ENCODE measurements at regions not wholly inside any gene's neighbourhood (a gene's known extent, or its start where the extent isn't known, plus 50 kb on each side); places are given as distances from the start of the nearest gene placed in this dataset.

DNA sequence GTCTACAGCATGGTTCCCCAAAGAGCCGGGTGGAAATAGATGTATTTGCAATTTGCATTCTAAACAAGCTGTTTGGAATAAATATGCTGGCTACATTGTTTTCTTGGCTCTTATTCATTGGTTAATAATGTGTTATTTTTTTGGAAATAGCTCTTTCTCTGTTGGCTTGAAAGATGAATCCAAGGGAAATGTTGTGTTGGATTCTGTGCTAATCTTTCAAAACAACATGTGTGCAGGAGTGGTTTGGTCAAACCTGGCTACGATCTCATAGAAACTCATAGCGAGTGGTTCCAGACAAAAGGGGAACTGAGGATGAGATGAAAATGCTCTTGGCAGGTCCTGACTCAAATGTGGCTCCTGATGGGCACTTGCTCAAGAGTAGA, 63.7 kb upstream of the CXCL14 start:
- ChIA-PET SMC1A (ENCODE audit: uncharacterized antibody, unreplicated experiment) (no interaction called here), RAD21 (ENCODE audit: unreplicated experiment) (no interaction called here), POLR2A (no interaction called here), CTCF (interaction anchor here (1.1 kb wide), 1 partner anchor 99 kb away, joined by 3 read pairs; no protein-coding TSS in a partner anchor)
- TF ChIP-seq, protein P1, sequence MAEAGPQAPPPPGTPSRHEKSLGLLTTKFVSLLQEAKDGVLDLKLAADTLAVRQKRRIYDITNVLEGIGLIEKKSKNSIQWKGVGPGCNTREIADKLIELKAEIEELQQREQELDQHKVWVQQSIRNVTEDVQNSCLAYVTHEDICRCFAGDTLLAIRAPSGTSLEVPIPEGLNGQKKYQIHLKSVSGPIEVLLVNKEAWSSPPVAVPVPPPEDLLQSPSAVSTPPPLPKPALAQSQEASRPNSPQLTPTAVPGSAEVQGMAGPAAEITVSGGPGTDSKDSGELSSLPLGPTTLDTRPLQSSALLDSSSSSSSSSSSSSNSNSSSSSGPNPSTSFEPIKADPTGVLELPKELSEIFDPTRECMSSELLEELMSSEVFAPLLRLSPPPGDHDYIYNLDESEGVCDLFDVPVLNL (IDR thresholded peaks at IDR 0.05; ENCODE audit: low read depth, low read length), result no peak
- TF ChIP-seq, protein P2, sequence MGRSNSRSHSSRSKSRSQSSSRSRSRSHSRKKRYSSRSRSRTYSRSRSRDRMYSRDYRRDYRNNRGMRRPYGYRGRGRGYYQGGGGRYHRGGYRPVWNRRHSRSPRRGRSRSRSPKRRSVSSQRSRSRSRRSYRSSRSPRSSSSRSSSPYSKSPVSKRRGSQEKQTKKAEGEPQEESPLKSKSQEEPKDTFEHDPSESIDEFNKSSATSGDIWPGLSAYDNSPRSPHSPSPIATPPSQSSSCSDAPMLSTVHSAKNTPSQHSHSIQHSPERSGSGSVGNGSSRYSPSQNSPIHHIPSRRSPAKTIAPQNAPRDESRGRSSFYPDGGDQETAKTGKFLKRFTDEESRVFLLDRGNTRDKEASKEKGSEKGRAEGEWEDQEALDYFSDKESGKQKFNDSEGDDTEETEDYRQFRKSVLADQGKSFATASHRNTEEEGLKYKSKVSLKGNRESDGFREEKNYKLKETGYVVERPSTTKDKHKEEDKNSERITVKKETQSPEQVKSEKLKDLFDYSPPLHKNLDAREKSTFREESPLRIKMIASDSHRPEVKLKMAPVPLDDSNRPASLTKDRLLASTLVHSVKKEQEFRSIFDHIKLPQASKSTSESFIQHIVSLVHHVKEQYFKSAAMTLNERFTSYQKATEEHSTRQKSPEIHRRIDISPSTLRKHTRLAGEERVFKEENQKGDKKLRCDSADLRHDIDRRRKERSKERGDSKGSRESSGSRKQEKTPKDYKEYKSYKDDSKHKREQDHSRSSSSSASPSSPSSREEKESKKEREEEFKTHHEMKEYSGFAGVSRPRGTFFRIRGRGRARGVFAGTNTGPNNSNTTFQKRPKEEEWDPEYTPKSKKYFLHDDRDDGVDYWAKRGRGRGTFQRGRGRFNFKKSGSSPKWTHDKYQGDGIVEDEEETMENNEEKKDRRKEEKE (IDR thresholded peaks at IDR 0.05), result no peak
- no peak for TF ChIP-seq SREBF2 (IDR thresholded peaks at IDR 0.05; ENCODE audit: low read length)
- TF ChIP-seq ZZZ3 (IDR thresholded peaks at IDR 0.05; ENCODE audit: control insufficient read depth, insufficient read length, low read depth), result no peak
- TF ChIP-seq TAF1 (IDR thresholded peaks at IDR 0.05; ENCODE audit: borderline replicate concordance, low read depth, low read length), result no peak
- TF ChIP-seq ZNF384 (IDR thresholded peaks at IDR 0.05; ENCODE audit: borderline replicate concordance, low read depth, low read length), result no peak
- TF ChIP-seq SPI1 (IDR thresholded peaks at IDR 0.05; ENCODE audit: borderline replicate concordance, insufficient read depth, low read depth, low read length), result 0 out of 2 replicates have a peak, but pooled peaks have one; percentile 10
- H2AFZ ChIP-seq (ENCODE audit: control insufficient read depth, low read depth, low read length), result no peak overlapping the region
- no peaks in the 10 kb centered on the region for H3K9me3 ChIP-seq (replicated peaks; ENCODE audit: control insufficient read depth, insufficient read depth, low read length)
- BruUV-seq (replicated peaks), result no TSS peak
- WGBS (ENCODE audit: insufficient coverage, insufficient replicate concordance, low lambda C conversion rate, missing lambda C conversion rate), result 59% methylated on average over 3 of the region's 3 CpGs
- no peaks in the 10 kb centered on the region for H3K36me3 ChIP-seq (ENCODE audit: control insufficient read depth in 2 of 2, insufficient read depth in 2 of 2, low read length in 1 of 2)
- in situ Hi-C loops (cut with MboI) (no loop called here), intact Hi-C loops (cut with micrococcal nuclease; ENCODE audit: unreplicated experiment) (no loop called here)
- H3K79me2 ChIP-seq (ENCODE audit: control insufficient read depth, insufficient read depth, low read length), result no peaks in the 10 kb centered on the region
- no peaks in the 10 kb centered on the region for H4K20me1 ChIP-seq (ENCODE audit: control insufficient read depth, insufficient read depth)
- no peak for ATAC-seq
- H3K4me3 ChIP-seq, result no peak overlapping the region
- no peak overlapping the region for H3K27ac ChIP-seq (ENCODE audit: control insufficient read depth, insufficient read depth)
- H3K27me3 ChIP-seq (replicated peaks in 1 of 2; ENCODE audit: control insufficient read depth in 2 of 2, insufficient read depth in 2 of 2, low read length in 1 of 2), result no peaks in the 10 kb centered on the region
- no peak for FAIRE-seq
- no peak overlapping the region for H3K4me2 ChIP-seq (ENCODE audit: control insufficient read depth, insufficient read depth)
- no peak for DNase-seq (ENCODE audit: low read depth, low spot score)
- no peaks in the 10 kb centered on the region for H3K4me1 ChIP-seq (ENCODE audit: control insufficient read depth, insufficient read depth, low read length)
- H3K9ac ChIP-seq (ENCODE audit: control insufficient read depth, insufficient read depth, low read length), result no peak overlapping the region

All from GM12878 (cell line).